ENCODE measurements at regions not wholly inside any gene's neighbourhood (a gene's known extent, or its start where the extent isn't known, plus 50 kb on each side); places are given as distances from the start of the nearest gene placed in this dataset.
"Not testable (repeated sequence)": the region's sequence is repeated elsewhere in the genome, so short reads cannot be mapped to it uniquely, and the experiment has no call there.

DNA sequence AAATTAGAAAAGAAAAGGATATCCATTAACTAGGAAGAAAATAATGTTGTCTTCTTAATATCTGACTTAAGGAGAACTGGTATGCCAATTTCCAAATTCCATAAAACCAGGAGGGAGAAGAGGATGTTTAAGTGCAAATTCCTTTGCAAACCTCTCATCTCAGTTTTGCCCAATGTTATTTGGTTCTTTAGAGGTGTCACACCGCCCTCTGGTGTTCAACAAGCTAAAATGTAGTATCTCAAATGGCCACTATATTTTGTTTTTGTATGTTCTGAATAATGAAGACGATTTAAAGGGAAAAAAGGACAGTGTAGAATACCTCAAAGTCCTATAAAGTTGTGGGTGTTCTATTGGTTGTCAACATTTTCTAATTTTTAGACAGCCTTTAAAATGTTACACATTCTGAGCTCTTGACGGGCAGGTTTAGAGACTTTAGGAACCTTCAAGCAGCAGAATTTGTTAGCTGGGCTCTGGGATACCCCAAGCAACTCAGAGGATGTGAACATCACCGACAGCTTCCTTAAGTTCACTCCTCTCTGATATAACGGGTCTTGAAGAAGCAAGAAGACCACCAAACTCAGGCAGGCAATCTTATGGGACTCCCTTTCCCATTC is 458.3 kb downstream of the MFSD1 start:
- ATAC-seq = peak; percentile 86
- DNase-seq (ENCODE audit: low spot score) = peak; percentile 46

DNA sequence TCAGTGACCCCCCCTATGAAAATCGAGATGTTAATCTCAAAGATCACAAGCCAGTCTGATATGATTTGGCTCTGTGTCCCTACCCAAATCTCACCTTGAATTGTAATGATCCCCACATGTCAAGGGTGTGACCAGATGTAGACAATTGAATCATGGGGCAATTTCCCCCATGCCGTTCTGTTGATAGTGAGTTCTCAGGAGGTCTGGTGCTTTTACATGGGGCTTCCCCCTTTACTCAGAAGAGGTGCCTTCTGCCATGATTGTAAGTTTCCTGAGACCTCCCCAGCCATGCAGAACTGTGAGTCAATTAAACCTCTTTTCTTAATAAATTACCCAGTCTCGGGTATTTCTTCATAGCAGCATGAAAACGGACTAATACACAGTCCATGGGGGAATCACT is 459.5 kb downstream of the MFSD1 start:
- DNase-seq (ENCODE audit: low spot score) = not testable (repeated sequence)

DNA sequence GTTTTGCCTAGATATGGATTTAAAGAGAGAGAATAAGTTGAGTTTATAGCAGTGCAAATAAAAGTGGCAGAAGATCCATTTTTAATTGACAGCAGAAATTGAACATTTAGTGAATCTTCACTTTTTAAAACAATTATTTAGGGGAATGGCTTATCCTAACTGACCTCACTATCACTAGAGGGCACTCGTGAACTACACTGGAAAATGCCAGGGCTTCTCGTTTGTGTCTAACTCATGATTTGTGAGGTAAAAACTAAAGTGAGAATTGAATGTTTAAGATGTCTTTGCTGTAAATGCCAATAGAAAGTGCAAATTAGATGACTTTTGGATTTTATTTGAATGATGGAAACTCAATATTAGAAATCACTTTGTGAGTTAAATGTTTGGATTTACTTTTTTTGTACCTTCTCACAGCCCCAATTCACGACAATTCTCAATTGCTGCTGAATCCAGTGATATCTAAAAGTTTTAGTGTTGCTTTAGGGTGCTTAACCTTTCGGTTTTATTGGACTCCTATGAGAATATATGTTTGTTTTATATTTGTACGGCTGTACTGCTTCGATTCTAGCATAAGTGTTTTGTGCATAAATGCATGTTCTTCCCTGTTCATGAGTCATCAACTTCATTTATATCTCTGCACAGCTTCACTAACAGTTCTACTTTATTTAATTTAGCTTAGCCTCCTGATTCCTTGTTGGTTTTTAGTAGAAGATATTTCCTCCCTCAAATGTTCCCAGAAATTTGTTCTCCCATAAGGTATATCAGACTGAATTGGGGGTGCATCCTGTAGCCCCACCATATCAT is 462.1 kb downstream of the MFSD1 start:
- DNase-seq (ENCODE audit: low spot score) (no peak), ATAC-seq (peak; percentile 78)

More for the DNA sequence above, 459.5 kb downstream of the MFSD1 start:
- not testable (repeated sequence) for ATAC-seq

DNA sequence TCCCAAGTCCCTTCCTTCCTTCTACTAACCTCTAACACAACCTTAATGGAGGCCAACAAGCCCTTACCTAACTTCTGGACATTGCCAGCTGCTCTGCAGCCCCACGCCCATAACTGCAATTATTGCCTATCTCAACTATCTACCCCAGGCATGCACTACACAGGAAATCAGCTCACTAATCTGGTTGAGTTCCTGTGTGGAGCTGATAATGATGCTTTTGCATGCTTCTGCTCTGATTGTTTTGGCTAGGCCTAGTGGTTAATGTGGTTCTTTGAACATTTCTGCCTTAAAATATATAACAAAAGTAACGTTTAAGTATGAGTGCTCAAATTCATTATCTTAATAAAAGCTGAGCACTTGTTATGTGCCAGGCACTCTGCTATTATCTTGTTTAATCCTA is 463.9 kb downstream of the MFSD1 start:
- no peak for ATAC-seq
- DNase-seq (ENCODE audit: low spot score) = no peak

DNA sequence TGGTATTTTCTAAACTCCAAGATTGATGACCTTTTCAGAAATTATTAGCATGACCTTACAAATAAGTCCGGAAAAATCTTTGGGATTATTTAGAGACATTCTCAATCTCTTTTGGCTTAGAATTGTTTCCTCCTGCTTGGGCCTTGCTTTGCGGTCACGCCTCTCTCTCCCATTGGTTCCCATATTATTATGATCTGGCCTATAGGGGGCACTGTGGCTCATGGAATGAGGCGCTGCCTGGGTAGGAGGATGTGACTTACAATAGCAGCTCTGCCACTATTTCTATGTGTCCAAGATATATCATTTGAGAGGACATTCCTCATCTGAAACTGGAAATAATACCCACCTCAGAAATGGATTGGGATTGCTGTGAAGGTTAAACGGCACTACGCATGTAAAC is 464.9 kb downstream of the MFSD1 start:
- DNase-seq (ENCODE audit: low spot score) (no peak), ATAC-seq (peak; percentile 67)

DNA sequence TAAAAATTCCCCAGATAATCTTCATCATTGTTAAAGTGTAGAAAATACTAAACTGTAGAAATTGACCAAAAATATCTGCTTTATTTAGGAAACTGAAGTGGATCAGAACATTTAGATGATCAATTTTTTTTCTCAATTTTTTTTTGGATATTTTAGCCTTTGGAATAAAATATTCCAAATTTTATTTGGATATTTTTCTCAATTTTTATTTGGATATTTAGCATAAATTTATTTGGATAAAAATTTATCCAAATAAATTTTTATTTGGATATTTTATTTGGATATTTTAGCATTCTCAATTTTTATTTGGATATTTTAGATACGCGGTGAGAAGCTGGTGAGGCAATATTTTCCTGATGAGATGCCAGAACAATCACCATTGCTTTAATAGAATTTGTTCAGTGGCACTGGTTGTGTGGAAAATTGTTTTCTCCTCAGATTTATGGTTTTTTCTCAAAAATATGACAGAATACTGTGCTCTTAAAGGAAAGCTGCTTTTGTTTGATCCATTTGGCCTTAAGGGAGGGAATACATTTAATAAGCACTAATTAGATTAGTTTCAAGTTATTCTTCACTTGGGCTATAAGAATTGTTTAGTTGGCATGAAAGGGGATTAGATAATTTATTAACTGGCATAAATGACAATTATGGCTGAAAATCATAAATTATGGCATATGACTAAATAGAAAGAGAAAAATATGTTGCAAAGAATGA is 470.1 kb downstream of the MFSD1 start:
- DNase-seq (ENCODE audit: low spot score) (no peak), ATAC-seq (no peak)

DNA sequence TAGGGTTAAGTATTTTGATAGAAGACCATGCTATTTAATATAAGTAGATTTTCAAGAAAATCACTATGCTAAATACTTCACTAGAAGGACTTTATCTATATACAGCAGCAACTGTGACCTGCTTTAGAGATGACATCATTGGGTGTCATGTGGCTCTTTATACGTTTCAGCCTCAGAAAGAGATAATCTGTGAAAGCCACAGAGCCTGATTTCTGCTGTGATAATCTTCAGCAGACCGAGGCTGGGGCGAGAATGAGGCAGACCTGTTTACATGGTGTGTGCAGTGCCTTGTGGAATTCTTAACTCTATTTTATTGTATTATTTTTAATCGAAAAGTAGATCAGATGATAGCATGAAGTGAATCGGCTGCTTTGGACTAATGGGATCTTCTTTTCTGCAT is 471.2 kb downstream of the MFSD1 start:
- no peak for DNase-seq (ENCODE audit: low spot score)
- ATAC-seq = no peak

DNA sequence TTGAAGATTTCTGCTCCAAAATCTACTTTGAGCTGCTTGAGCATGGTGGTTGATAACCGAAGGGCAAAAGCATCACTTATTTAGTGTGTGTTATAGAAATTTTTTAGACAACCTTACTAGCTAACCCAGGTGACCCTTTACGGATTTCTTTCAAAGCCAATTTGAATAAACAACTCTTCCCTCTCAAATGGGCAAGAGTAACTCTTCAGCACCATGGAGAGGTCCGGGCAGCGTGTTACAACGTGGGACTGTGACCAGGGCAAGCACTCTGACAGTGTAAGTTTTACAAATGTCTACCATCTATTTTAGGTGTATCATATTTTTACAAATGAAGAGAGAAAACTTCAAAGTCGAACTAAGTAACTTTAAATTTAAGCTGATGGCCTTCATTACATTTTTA is 471.8 kb downstream of the MFSD1 start:
- peak; percentile 49 for DNase-seq (ENCODE audit: low spot score)
- peak; percentile 85 for ATAC-seq

DNA sequence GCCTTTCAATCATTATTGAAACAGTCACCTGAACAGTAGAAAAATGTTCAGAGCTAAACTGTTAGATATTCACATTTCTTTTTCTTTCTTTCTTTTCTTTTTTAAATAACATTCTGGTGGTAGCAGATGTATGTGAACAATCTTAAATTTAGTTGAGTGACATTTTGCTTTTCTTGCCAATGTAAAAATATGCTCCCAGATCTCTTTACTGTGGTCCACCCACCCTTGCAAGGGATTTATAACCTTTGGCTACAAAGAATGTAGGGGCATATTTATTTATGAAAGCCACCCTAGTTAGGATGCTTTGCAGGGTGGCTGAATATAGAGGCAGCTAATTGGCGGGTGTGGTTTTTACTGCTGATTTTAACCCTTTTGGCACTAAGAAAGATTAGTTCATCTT is 473.9 kb downstream of the MFSD1 start:
- DNase-seq (ENCODE audit: low spot score) (no peak), ATAC-seq (no peak)

DNA sequence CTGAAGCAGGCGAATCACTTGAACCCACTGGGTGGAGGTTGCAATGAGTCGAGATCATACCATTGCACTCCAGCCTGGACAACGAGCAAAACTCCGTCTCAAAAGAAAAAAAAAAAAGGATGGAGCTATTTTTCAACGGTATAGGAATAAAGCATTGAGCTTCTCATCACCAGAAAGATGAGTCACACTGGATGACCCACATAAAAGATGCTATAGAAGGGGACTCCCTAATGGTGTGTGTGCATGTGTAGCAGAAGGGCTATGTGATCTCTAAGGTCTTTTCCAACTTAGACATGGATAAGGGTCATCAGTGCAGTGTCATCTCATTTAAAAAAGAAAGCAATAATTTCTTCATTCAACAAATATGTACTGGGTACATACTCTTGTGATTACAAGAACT is 476.0 kb downstream of the MFSD1 start:
- DNase-seq (ENCODE audit: low spot score) (no peak), ATAC-seq (no peak)

DNA sequence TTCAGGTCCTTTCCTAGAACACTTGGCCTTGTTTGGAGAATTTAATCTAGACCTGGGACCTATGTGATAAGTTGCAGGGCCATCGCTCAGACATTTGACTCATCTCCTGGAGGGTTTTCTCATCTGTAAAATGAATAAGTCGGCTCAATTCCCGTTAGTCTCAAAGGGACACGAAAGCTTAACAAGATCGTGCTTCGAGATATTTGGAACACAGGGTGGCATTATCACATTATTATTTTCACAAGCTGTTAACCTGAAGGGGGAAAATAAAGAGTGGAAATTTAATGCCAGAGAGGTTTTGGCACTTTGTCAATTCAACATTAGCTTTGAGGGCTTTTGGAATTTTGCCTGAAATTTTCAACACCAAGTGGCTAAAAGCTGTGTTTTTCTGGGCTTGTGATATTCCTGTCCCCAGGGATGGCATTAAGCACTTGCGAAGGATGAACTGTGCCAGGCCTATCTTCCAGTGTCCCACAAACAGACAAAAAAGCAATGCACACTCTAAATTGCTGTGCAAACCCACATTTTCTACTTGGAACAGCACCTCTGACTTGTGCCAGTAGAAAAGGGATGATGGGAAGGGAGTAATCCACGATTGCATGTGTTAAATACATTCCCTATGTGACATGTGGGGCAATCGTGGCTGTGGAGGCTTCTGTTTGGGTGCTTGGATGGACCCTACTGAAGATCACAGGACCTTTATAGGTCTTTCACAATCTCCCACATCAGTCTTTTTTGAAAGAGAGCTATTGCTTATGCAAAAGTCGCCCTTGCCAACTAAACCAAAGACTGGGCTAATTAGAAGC is 478.7 kb downstream of the MFSD1 start:
- DNase-seq (ENCODE audit: low spot score) (no peak), ATAC-seq (no peak)

DNA sequence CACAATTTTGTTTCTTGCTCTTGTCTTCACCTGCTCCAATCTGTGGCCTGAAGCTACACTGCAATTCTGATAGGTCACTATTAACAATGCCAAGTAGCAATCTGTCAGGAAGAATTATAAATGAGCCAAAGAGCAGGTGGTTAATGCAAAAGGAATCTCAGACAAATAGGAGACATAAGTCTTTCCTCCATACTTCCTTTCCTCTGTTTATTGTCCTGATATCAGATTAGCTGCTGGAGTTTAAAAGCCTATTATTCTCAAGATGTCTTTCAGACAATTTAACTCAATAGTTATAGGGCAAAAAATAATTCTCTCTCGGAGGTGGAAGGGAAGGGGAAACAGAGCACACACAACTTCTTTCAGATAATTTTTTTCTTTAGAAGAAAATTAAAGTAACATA is 491.6 kb downstream of the MFSD1 start:
- ATAC-seq (no peak), DNase-seq (ENCODE audit: low spot score) (no peak)

DNA sequence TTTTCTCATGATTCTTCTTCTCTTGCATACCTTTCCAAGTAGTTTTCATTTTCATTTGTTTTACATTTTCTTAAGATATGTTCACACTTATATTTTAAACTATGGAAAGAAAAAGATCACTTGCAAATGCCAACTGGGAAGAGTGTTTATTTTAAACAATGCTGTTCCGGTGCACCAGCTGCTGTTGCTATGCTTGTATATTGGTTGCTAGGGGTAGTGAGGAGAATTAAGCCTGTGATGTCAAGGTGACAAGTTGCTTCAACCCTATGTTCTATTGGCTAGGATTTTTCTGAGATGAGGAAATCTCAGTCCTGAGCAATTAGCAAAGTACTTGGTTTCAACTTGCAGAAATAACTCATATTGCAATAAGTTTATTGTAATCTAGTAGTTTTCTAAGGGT is 500.1 kb downstream of the MFSD1 start:
- no peak for DNase-seq (ENCODE audit: low spot score)
- no peak for ATAC-seq

DNA sequence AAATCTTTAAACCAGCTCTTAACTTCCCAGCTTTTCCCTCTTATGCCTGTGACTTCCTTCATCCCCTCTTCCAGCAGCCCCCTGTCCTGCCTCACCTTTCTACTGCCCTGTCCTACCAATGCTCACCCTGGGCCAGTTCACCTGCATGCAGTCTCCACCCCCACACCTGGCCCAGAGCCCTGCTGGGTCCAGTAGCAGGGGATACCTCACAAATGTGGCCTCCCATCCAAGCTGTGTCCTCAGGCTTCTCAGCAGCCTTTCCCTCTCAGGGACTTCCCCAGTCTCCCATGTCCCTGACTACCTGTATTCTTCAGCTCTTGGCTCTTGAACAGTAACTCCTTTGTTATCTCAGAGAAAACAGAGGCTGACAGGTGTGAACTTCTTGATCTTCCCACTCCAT is 503.2 kb downstream of the MFSD1 start:
- DNase-seq (ENCODE audit: low spot score) = no peak
- no peak for ATAC-seq

DNA sequence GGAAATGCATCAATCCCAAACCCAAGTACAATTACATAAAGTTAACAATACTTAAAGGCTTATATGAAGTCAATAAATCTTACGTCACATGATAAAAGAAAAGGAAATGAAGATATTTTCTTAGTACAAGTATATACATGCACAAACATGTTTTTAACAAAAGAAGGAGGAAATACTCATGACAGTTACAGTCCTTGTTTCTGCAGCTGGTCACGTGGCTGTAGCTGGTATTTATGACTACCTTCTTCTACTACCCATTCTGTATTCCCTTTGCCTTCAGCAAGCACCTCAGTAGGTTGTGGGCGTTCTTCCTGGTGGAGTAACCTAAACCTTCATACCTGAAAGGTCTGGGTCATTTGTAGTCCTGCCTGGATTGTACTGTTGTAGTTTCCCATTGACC is 514.9 kb downstream of the MFSD1 start:
- not testable (repeated sequence) for DNase-seq (ENCODE audit: low spot score); ATAC-seq

DNA sequence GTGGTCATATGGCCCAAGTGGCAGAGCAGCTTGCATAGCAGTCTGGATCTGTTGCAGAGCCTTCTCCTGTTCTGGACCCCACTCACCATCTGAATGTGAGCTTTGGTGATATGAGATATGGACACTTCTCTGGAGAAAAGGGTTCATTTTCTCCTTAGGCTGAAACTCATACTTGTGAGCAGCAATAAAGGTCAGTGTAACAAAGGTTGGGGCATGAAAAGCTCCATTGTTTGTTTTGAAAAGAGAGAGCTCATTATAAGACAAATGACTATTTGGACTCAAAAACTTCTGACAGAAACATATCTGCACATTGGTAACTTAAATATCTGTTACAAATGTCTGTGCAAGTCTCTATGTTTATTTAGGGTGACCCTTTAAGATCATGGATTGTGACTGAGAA is 517.3 kb downstream of the MFSD1 start:
- ATAC-seq = no peak
- DNase-seq (ENCODE audit: low spot score) = no peak

DNA sequence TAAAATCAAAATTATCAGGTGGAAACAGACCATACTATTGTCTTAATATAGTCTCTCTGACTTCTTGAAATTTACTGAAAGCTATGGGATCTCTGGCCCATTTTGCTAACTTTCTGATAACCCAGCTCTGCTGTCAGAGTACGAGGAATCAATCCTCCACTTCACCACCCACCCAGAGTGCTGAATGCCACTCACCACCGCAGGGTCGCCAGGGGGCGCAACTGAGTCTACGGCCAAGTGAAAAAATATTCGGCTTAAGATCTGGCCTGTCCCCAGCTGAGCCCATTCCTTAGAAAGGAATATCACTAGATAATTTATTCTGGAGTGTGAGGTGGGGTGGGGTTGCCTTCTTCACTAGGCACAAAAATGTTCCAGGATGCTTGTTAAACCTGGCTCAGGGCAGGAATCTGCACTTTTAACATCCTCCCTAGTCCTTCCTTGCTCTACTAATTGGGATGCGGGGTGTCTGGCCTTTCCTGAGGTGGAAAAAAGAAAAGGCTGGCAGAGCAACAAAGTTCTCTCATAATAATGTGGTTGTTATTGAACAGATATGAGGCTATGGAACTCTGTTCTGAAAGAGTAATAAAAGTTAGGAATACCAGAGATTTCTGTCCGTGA is 520.6 kb downstream of the MFSD1 start:
- ATAC-seq (peak; percentile 38), DNase-seq (ENCODE audit: low spot score) (no peak)

DNA sequence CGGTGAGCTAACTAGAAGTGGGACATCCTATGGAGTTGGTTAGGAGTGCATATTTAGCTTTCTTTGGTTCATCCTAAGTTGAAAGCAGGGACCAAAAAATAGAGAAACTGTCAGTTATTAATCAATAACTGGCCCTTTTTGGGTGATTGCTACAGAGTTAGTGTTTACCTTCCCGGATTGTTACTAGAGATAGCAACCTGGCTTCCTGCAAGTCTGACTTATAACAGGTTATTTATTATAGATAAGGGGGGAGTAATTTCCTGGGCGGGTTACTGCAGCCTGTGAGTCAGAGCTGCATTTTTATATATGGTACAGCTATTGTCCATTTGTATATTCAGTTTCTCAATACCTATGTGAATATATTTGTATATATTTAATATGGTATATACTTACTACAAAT is 522.0 kb downstream of the MFSD1 start:
- ATAC-seq = no peak

DNA sequence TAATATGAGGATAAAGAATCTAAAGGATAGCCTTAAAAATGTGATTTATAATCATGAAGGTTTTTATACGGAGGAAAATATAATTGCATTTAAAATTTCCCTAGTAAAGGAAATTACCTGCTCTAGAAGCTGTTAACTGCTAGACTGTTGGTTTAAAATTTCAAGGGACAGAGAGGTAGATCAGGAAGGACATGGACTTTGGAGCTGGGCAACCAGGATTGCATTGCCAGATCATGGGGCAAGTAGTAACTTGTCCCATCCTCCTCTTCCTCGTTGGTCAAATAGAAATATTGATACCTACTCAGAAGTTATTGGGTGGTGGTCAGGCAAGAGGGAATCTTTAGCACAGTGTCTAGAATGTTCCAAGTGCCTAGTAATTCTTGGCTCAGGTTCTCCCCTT is 525.1 kb downstream of the MFSD1 start:
- no peak for DNase-seq (ENCODE audit: low spot score)
- peak; percentile 62 for ATAC-seq

More for the DNA sequence above, 522.0 kb downstream of the MFSD1 start:
- DNase-seq (ENCODE audit: low spot score) = no peak

DNA sequence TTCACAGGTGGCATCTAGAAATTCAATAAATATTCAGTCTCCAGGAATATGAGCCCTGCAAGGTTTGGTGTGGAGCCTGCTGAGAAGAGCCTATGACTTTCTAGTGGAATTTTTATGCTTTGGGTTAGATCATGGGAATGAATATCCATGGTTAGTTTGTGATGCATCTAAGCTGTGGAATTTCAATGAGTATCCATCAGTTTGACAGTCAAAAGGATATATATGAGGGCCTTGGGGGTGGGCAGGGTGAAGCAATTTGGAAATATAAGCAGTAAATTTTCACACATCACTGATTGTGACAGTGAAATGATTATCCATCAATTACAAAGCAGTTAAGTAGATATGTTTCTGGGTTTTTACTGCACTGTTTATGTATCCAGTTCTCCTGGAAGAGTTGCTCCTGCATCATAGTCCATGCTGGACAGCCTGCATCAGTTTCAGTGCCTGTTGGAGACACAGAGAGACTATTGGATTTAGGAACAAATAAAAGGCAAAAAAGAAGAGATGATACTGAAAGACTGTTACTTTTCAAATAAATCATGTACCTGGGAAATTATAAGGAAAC is 530.8 kb downstream of the MFSD1 start:
- ATAC-seq (no peak), DNase-seq (ENCODE audit: low spot score) (no peak)
